T-helper 1 cell (primary cell): ENCODE measurements at regions not wholly inside any gene's neighbourhood (a gene's known extent, or its start where the extent isn't known, plus 50 kb on each side); places are given as distances from the start of the nearest gene placed in this dataset.

Experiments used
- DNase-seq, 5 donors: peaks; one replicate each; pipeline ENCODE4 v3.0.0-alpha.2; 2012 to 2020

DNA sequence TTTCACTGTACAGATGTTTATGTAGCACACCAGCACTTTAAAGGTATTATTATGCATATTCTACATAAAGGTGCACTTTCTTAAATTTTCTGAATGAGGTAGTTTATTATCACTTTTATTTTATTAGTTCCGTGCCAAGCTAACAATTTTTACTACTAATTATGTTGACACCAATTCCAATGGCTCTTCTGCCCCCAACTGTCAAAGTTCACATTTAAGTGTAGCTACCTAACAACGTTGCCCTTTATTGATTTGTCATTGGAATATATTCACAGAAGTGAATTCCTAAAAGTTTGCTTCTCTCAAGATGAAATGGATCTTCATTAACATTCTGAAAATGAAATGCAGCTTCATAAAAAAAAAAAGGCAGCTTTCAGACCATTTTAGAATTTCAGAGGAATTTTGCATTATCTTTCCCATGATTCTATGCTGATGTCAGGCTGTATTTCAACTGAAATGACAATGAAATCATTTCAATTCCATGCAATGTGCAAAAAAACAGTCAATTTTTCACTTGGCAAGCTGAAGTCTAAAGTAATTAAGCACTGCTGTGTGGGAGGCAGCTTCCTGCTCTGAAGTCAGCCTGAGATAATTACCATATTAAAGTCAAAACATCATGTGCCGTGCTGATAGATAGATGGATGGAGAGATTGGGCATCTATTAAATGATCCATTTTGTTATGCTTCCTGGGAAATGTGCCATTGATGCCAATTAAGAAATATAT is 229.2 kb downstream of the TTLL7 start:
- DNase-seq, result no peak

DNA sequence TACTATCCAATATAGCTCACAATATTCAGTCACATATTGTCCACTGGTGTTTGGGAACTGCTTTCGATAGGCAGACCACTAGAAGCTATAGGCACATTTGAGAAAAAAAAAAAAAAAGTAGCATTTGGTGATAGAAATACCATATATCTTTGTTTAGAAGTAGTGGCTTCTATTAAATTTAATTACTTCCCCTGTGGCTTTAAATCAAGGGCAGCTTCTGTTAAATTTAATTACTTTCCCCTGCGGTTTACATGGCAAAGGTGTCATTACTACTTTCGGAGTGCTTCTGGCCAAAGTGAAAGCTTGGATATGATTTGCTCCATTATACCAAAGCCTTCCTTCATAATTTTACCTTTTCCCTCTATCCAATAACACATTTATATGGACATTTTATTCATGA is 229.9 kb downstream of the TTLL7 start:
- DNase-seq, result no peak

DNA sequence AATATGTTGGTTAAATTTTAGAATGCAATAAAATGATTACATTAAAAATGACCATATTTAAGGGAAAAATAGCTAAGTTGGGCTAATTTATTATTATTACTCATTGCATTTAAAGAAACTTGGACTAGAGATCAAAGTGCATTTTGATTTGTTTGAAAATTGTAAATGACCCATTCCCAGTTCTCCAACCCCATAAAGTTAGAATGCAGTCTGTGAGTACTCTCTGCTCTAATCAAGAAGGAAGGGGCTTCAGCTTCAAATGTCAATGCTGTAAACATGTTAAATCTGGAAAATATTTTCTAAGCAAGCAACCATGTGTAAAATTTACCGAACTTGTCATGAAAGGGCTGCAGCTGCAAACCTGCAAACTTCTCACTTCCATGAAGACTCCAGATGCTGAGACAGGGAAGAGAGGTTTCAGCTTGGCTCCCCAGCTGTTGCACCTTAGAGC is 232.7 kb downstream of the TTLL7 start:
- DNase-seq, result no peak

DNA sequence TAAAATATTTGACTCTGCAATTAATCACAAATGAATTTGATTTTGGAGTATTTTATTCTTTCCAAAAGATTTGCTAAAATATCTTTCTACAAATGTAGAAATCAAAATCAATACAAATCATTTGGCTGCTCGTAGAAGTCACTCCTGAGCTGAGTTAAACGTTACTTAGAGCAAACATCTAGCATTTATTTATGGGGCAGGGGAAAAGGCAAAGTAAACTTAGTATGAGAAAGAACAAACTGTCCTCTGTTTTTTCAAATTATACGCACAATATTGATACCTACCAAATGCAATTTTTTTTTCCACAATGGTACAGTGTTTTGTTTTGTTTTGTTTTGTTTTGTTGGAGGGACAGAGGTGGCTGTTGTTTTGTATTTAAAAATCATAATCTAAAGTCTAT is 233.8 kb downstream of the TTLL7 start:
- DNase-seq, result no peak

DNA sequence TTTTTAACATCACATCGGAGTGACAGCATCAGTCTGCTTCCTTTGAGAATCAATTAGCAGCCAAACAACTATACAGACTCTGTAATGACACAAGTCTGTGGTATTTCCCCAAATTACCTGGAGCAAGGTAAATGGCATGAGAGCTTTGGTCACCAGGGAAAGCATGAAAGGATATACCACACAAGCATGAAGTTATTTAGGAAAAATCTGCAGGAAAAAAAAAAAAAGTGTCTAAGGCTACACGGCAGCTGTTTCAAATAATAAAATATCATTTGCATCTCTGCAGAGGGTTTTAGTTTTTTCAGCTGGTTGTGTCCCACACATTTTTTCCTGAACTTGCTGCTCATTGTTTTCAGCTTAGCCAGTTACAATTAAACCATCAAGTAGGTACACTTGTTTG is 234.7 kb downstream of the TTLL7 start:
- DNase-seq, result no peak

DNA sequence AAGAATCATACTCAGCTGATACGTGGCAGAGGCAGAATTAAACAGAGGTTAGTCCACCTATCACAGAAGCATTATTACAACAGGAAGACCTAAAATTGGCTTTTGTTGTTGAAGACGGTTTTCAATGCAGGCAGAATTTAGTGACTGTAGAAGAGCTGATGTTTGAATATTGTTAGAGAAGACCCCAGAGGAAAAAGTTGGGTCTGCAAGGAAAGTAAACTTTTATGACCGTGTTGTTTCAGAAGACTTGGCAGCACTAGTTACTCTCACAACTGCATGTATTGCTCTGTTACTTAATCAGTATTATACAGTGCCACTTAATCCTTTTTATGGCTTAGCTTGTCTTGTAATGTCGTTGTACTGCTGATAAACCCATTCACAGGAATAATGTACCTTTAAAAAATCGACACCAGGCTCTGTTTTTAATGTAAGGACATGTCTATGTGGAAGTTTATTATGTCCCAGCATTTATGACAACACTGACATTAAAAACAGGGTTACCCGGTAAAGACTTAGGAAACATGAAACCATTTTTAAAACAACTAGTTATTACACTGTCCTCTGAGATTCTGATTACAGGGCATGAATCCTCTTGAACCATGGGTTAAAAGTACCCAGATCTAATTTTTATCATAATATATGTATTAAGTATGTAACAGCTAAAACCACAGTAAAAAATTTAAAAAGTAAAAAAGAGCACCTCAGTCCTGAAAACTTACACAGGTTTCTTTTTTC is 235.4 kb downstream of the TTLL7 start:
- DNase-seq, result no peak

DNA sequence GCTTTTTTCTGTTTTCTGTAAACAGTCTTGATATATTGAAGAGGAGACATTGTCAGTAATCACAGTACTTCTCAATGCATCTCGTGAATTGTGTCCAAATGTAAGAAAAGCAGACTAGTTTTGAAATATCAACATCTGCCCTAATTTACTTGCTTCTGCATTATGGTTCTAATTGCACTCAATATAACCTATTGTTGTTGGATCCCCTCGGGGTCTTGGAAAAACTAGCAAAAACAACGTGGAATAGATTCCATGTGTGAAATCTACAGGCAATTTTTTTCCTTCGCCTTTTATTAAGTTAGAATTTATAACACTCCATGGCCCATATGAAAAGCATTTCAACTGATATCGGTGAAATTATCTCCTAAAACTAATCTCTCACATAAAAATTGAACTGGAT is 236.5 kb downstream of the TTLL7 start:
- no peak for DNase-seq

DNA sequence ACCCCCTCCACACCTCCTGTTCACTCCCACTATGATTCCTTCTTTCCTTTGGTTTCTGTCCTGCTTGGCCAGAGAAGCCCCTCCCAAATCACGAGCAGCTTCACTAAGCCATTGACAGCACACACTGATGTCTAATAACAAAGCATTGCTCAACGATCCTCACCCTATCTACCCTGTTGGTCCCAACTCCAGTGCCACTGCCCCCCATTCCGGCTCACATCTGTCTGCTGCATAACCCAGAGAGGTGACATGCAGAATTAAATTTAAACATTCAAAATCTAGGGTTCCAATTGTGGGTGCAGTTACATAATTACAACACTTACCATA is 236.9 kb downstream of the TTLL7 start:
- no peak for DNase-seq

DNA sequence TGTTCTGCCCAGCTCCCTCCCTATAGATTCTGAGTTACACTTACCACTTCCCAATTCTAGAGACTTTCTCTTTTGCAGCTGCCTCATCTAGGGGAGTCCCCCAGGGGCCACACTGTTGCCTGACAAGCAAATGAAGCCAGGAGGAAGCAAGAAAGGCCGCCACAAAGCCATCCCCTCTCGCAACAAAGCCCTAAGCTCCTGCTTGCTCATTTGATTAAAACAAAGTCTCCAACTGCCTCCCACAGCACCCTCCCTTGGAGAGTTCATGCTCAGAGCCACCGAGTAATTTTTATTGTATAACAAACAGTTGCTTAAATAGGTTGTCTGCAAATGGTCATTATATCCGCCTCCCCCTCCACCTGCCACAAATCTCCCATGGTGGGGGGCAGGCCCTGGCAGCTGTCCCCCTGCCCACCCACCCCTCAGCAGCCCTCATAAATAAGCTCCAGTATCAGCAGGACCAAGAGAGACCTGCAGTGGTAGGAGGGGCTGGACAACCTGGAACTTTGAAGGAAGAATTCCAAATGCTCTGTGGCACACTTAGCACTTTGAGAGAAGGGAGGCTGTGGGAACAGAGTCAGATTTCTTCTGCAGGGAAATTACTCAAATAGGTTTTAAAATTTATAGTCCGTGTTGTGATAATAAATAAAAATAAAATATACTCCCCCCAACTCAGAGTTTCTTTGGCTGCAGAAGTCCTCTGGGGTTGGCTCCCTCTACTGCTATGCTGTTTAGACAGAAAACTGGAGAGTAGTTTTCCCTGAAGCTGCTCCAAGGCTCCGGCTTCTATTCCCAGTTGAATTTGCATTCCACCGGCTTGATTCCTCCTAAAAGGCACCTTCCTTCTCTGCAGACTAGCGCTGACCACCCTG is 237.5 kb downstream of the TTLL7 start:
- no peak for DNase-seq

DNA sequence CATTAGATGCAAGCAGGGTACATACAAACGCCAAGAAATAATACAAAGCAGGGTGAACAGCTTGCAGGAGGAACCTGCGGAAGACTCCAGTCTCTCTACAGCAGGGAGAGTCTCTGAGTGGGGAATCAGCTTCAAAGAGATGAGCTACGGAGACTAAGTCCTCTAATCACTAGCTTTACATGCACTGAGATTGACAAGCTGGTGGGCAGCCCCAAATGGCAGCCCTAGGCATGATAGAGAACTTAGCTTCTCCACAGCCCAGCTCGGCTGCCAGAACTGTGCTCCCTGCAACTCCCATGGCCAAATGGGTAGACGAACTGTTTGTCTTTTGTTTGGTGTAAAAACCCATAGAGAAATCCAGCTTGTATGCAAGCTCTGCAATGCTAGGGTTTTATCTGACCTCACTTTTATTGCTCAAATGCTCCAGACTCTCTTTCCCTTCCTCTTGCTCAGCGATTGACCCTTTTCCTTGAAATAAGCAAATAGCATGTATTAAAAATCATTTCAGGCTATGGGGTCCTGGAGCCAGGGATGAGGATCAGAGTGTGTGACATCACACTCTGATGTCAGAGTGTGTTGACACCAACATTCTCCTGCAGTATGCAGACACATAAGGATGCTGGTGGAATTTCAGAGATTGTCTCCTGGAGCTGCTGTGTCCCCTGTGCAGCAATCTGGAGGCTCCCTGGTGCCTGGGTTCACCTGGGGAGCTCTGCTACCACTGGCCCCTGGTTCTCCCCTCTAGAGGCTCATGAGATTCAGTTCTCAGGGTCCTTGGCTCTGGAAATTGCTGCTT is 238.5 kb downstream of the TTLL7 start:
- DNase-seq, result no peak

DNA sequence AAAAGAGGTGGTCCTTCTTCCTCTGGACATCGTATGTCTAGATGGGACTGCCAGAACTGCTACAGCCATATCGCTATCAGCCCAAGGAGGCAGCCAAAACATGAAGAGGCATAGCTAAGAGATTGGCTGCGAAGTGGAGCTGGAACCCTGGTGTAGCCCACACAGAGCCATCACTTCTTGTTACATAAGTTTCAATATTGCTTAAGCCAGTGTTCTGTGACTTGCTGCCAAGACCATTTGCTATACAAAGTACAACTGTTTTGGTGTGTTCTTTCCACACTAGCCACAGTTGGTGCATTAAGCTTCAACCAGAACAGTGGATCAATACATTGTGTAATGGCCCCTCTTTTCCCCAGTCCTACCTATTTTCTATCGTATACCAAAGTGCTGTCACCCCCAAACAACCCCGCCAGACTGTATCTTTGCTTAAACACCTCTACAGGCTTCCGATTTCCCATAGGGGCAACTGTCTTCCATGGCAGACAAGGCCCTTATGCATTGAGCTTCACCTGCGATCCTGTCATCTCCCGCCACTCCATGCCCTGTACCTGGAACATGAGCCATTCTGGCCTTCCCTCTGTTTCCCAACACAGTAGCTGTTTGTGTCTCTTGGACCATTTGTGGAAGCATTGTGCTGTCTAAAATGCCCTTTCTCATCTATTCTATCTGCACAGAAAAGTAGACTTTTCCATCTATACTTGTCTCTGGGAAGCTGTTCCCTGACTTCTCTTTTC is 241.8 kb downstream of the TTLL7 start:
- DNase-seq, result no peak

DNA sequence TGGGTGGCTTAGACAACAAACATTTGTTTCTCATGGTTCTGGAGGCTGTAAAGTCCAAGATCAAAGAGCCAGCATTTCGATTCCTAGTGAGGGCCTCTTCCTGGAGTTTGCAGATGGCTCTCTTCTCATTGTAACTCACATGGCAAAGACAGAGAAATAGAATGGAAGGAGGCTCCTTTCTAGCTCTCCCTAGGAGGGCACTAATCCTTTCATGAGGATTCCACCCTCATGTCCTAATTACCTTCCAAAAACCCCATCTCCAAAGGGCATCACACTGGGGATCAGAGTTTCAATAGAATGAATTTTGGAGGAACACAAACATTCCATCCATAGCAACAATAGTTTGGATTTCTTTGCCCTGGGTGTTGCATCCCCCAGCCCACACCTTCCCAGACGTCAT is 247.3 kb downstream of the TTLL7 start:
- DNase-seq, result no peak

DNA sequence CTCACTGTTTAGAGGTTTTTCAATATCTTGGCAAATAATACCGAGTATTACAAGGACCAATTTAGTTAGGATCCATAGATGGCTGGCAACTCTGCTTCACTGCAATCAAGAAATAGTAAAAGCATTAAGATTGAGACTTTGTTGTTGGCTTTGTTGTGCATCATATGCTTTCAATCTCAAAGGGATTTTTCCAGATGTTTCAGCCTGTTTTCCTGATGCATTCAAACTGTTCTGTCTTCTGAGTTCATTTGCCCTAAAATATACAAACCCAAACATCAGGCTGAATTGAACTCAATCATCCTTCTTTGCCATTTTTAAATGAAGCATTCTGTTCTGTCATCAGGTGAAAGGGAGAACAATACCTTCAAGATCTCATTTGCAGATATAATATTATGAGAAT is 248.7 kb downstream of the TTLL7 start:
- no peak for DNase-seq

DNA sequence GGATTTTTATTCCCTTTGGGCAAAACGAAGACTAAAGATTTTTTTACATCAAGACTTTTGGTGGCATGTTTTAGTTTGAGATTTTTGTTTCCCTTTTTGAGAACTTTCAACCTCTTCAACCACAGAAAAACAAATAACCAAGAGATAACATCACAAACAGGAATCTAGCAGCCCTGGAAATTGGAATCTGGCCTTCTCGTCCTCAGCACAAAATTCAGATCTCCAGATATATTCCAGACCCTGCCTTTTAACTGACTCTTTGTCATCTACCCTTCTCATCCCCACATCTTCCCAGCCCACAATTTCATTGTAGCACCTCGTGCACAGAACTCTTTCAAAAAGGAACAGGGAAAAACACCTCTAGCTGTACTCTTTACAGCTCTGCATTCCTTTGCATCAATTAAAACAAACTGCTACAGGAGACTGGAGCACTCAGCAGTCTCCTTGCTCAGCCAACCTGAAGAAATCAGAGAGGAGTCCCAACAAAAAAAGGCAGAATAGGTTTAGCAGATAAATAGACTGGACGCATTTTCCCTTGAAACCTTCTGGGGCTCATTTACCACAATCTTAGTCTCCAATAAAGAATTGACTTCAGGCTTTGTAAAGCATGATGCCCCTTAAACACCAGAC is 251.0 kb downstream of the TTLL7 start:
- DNase-seq, result no peak

DNA sequence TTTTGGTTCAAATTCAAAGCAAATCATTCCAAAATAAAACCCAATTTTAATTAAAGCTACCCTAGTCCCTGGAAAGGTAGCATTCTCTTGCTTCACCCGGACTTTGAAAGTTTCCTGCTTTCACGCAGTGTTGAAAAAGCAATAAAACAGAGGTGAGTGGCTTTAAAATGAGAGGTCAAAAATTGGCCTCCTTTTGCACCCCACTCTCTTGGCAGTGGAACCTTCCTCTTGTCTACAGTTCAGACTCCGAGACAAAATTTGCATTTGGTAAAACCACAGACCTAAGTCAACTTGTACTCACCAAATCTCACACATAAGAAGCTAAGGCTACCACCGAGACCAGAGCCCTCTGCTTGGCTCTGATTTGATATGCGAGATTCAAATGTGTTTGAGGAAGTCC is 252.7 kb downstream of the TTLL7 start:
- no peak for DNase-seq

DNA sequence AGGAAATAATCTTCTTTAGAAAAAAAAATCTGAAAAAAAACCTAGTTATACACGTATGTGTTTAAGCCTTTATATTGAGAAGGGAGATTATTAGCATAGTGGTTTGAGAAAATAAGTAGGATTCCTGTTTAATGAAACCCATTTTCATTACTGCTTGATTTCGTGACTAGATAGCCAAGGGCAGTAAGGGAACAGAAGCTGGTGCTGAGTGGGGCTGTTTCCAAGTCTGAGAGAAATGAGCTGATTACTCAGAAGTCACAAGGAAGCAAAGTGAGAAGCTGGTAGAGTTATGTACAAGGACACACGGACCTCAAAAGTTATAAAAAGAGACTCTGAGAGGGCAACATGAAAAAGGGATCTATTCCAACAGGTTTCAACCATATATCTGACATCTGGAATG is 256.5 kb downstream of the TTLL7 start:
- no peak for DNase-seq

DNA sequence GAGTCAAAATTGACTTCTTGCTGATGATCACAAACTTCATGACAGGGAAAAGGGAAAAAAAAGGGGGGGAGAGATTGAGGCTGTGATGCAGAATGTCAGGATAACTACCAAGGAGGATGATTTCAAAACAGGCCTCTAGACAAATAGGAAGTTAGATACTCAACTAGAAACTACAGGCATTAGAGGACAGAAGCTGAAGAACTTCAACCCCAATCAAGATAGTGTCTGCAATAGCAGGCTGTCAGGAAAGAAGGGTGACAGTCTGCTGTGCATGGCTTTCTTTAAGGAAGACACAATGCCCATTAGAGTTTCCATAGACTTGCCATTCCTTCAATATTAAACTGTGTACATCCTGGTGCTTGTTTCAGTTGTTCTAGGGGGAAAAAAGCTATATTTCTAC is 257.2 kb downstream of the TTLL7 start:
- no peak for DNase-seq

DNA sequence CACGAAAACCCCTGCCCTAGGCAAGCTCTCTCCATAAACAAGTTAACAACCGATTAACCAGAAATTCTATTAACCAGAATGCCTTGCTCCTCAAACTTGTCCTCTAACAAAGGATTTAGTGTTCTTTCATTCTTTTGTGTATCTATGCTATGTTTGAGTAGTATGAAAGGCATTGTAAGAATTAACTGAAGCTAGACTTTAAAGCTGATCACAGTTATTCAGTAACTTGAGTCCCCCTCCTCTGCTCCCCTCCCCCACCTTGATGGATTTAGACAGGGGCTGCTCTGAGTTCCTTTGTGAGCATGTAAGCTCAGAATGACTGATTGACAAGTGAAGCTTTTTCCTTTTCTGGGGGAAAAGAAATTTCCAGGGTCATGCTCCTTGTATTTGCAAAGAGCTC is 257.6 kb downstream of the TTLL7 start:
- DNase-seq, result no peak

DNA sequence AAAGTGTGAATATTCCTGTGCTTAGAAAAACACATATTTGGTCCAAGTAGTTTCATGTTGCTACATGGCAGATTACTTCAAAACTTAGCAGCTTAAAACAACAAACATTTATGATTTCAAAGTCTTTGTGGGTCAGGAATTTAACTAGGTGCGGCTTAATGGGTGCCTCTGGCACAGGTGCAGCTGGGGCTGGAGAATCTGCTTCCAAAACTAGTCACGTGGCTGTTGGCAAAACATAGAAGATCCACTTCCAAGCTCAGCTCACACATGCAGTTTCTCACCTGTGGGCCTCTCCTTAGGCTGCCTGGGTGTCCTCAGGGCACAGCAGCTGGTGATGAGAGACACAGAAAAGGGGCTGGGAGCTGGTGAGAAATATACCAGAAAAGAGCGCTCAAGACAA is 263.4 kb downstream of the TTLL7 start:
- no peak for DNase-seq

DNA sequence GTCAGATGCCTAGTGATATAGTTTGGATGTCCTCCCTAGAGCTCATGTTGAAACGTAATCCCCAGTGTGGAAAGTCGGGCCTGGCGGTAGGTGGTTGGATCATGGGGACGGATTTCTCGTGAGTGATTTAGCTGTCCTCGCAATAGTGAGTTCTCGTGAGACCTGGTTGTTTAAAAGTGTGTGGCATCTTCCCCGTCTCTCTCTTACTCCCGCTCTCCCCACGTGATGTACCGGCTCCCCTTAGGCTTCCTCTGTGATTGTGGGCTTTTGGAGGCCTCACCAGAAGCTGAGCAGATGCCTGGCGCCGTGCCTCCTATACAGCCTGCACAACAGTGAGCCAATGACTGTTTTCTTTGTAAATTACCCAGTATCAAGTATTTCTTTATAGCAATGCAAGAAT is 264.5 kb downstream of the TTLL7 start:
- no peak for DNase-seq

DNA sequence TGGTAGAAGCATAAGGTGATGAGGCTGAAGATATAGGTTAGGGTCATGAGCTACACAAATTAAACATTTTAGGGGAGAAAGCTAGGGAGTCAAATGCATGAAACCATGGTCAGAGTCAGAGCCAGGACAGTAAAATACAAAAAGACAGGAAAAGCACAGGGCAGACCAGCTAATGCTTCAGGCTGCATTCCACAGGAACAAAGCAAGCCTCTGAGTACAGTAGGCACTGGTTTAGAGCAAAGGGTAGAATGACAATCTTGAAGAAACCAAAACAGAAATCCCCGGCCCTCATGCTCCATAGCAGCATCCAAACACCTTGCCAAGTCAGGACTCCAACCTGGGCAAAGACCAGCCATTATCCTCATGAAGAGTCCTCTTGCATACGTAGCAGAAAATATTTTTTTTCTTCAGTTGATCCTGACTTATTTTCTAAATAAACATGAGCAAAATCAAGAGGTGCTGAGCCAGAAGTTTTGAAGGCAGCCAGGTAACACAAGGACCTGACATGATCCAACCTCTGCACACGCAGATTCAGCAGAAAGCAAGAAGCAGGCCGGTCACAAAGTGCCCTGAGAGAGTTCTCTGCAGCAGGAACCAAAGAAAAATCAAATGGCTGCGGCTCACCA is 273.1 kb downstream of the TTLL7 start:
- DNase-seq, result no peak
